ENCODE measurements at regions not wholly inside any gene's neighbourhood (a gene's known extent, or its start where the extent isn't known, plus 50 kb on each side); places are given as distances from the start of the nearest gene placed in this dataset.

DNA sequence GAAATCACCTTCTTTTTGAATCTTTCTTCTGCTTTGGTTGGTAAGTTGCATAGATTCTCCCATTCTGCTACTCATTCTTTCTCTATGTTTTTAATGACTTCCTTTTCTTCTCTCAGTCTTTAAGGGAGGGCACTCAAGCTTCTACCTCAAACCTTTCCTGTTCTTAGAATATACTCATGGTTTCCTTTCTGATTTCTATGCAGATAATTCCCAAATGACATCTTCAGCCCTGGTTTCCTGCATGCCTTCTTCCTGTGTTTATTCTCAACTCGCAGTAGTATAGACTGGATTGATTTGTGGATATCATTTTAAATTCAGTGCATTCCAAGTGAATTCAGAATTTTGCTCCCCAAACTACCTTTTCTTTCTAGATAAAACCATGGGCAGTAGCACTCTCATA, 803.6 kb downstream of the METTL15 start:
- DNase-seq (no peak), ATAC-seq (ENCODE audit: insufficient read depth, low read depth) (no peak)
- no peaks in the 10 kb centered on the region for H3K9me3 ChIP-seq (ENCODE audit: insufficient read depth, low read length, severe bottlenecking)
- TF ChIP-seq EZH2 (IDR thresholded peaks at IDR 0.05; ENCODE audit: borderline replicate concordance, low read depth, low read length, severe bottlenecking), result no peak
- TF ChIP-seq, protein P1, sequence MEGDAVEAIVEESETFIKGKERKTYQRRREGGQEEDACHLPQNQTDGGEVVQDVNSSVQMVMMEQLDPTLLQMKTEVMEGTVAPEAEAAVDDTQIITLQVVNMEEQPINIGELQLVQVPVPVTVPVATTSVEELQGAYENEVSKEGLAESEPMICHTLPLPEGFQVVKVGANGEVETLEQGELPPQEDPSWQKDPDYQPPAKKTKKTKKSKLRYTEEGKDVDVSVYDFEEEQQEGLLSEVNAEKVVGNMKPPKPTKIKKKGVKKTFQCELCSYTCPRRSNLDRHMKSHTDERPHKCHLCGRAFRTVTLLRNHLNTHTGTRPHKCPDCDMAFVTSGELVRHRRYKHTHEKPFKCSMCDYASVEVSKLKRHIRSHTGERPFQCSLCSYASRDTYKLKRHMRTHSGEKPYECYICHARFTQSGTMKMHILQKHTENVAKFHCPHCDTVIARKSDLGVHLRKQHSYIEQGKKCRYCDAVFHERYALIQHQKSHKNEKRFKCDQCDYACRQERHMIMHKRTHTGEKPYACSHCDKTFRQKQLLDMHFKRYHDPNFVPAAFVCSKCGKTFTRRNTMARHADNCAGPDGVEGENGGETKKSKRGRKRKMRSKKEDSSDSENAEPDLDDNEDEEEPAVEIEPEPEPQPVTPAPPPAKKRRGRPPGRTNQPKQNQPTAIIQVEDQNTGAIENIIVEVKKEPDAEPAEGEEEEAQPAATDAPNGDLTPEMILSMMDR (IDR thresholded peaks at IDR 0.05; ENCODE audit: borderline replicate concordance, extremely low read depth, low read length, poor library complexity, severe bottlenecking), result no peak
- no peaks in the 10 kb centered on the region for H3K79me2 ChIP-seq (ENCODE audit: insufficient read depth, low read length)
- H3K4me3 ChIP-seq (ENCODE audit: low read depth in 1 of 2, low read length in 2 of 2), result no peak overlapping the region
- H3K4me1 ChIP-seq (ENCODE audit: insufficient read depth, low read length), result no peaks in the 10 kb centered on the region
- no peaks in the 10 kb centered on the region for H3K27me3 ChIP-seq (ENCODE audit: insufficient read depth, low read length, poor library complexity)
- no peak overlapping the region for H3K27ac ChIP-seq (ENCODE audit: low read length)
- H2AFZ ChIP-seq (ENCODE audit: low read depth, low read length), result no peak overlapping the region
- H3K36me3 ChIP-seq (ENCODE audit: insufficient read depth, low read length), result no peaks in the 10 kb centered on the region
- no peak overlapping the region for H3K4me2 ChIP-seq (ENCODE audit: insufficient read depth, low read length)
- H4K20me1 ChIP-seq (ENCODE audit: insufficient read depth, low read length), result no peaks in the 10 kb centered on the region
- H3K9ac ChIP-seq (ENCODE audit: low read depth, low read length), result no peak overlapping the region

DNA sequence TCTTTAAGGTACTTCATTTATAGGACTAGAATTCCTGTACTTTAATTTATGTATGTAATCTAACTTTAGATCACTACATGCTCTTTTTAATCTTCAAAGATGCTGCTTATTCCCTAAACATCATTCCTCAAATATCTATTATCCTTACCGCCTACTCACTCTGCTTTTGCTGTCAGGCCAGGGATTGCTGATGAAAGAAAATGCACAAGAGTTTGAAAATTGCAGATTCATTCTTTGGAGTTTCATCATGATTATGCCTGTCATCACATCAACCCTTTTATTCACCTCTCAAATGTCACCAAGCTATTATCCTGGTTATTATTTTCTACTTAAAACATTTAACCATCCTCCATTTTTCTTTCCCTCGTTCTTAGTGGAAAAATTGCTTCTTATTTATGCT, 802.7 kb downstream of the METTL15 start:
- Histone ChIP-seq H3K27me3 (ENCODE audit: insufficient read depth, low read length, poor library complexity) (no peaks in the 10 kb centered on the region), H4K20me1 (ENCODE audit: insufficient read depth, low read length) (no peaks in the 10 kb centered on the region), H3K36me3 (ENCODE audit: insufficient read depth, low read length) (no peaks in the 10 kb centered on the region), H3K4me2 (ENCODE audit: insufficient read depth, low read length) (no peak overlapping the region), H3K9ac (ENCODE audit: low read depth, low read length) (no peak overlapping the region), H3K79me2 (ENCODE audit: insufficient read depth, low read length) (no peaks in the 10 kb centered on the region), H2AFZ (ENCODE audit: low read depth, low read length) (no peak overlapping the region), H3K9me3 (ENCODE audit: insufficient read depth, low read length, severe bottlenecking) (no peaks in the 10 kb centered on the region), H3K27ac (ENCODE audit: low read length) (no peak overlapping the region), H3K4me3 (ENCODE audit: low read depth in 1 of 2, low read length in 2 of 2) (no peak overlapping the region), H3K4me1 (ENCODE audit: insufficient read depth, low read length) (no peaks in the 10 kb centered on the region)
- ATAC-seq (ENCODE audit: insufficient read depth, low read depth) (no peak), DNase-seq (no peak)
- TF ChIP-seq, protein P1 (IDR thresholded peaks at IDR 0.05; ENCODE audit: borderline replicate concordance, extremely low read depth, low read length, poor library complexity, severe bottlenecking), result no peak
- TF ChIP-seq EZH2 (IDR thresholded peaks at IDR 0.05; ENCODE audit: borderline replicate concordance, low read depth, low read length, severe bottlenecking), result no peak

DNA sequence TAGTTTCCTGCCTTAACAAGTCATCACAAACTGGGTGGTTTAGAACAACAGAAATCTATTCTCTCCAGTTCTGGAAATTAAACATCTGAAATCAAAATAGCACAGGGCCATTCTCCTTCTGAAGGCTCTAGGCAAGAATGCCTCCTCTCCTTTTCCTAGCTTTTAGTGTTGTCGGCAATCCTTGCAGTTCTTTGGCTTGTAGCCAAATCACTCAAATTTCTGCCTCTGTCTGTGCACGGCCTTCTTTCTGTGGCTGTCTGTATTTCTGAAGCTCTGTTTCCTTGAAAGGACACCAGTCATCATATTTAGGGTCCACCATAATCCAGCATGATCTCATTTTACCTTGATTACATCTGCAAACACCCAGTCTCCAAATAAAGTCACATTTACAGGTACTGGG, 795.5 kb downstream of the METTL15 start:
- Histone ChIP-seq H3K36me3 (ENCODE audit: insufficient read depth, low read length) (no peaks in the 10 kb centered on the region), H3K79me2 (ENCODE audit: insufficient read depth, low read length) (no peaks in the 10 kb centered on the region), H3K27ac (ENCODE audit: low read length) (no peak overlapping the region), H3K4me3 (ENCODE audit: low read depth in 1 of 2, low read length in 2 of 2) (no peak overlapping the region), H3K27me3 (ENCODE audit: insufficient read depth, low read length, poor library complexity) (no peaks in the 10 kb centered on the region), H3K9ac (ENCODE audit: low read depth, low read length) (no peak overlapping the region), H3K9me3 (ENCODE audit: insufficient read depth, low read length, severe bottlenecking) (no peaks in the 10 kb centered on the region), H3K4me1 (ENCODE audit: insufficient read depth, low read length) (no peaks in the 10 kb centered on the region), H4K20me1 (ENCODE audit: insufficient read depth, low read length) (no peaks in the 10 kb centered on the region), H2AFZ (ENCODE audit: low read depth, low read length) (no peak overlapping the region), H3K4me2 (ENCODE audit: insufficient read depth, low read length) (no peak overlapping the region)
- ATAC-seq (ENCODE audit: insufficient read depth, low read depth) (no peak), DNase-seq (no peak)
- TF ChIP-seq, protein P1 (IDR thresholded peaks at IDR 0.05; ENCODE audit: borderline replicate concordance, extremely low read depth, low read length, poor library complexity, severe bottlenecking), result no peak
- TF ChIP-seq EZH2 (IDR thresholded peaks at IDR 0.05; ENCODE audit: borderline replicate concordance, low read depth, low read length, severe bottlenecking), result no peak

DNA sequence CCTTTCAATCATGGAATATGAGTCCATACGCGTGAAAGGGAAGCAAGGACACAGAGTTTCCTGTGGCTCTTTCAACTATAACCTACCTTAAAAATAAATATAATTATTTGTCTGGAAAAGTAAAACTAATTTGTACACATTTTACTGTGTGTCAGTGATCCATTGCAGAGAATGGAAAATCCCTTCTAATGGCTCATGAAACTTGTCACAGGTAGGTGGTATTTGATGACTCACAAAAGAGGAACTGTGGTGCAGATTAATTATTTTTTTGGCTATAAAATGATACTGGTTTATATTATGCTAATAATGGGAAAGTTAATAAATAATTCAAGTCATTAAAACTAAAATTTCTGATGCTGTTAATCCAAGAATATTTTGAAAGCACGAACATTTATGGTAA, 792.2 kb downstream of the METTL15 start:
- H2AFZ ChIP-seq (ENCODE audit: low read depth, low read length), result no peak overlapping the region
- DNase-seq (no peak), ATAC-seq (ENCODE audit: insufficient read depth, low read depth) (no peak)
- no peaks in the 10 kb centered on the region for H3K36me3 ChIP-seq (ENCODE audit: insufficient read depth, low read length)
- H3K4me3 ChIP-seq (ENCODE audit: low read depth in 1 of 2, low read length in 2 of 2), result no peak overlapping the region
- no peaks in the 10 kb centered on the region for H3K27me3 ChIP-seq (ENCODE audit: insufficient read depth, low read length, poor library complexity)
- H3K4me1 ChIP-seq (ENCODE audit: insufficient read depth, low read length), result no peaks in the 10 kb centered on the region
- H3K27ac ChIP-seq (ENCODE audit: low read length), result no peak overlapping the region
- no peaks in the 10 kb centered on the region for H3K79me2 ChIP-seq (ENCODE audit: insufficient read depth, low read length)
- H3K9me3 ChIP-seq (ENCODE audit: insufficient read depth, low read length, severe bottlenecking), result no peaks in the 10 kb centered on the region
- no peaks in the 10 kb centered on the region for H4K20me1 ChIP-seq (ENCODE audit: insufficient read depth, low read length)
- TF ChIP-seq, protein P1 (IDR thresholded peaks at IDR 0.05; ENCODE audit: borderline replicate concordance, extremely low read depth, low read length, poor library complexity, severe bottlenecking), result no peak
- TF ChIP-seq EZH2 (IDR thresholded peaks at IDR 0.05; ENCODE audit: borderline replicate concordance, low read depth, low read length, severe bottlenecking), result no peak
- no peak overlapping the region for H3K9ac ChIP-seq (ENCODE audit: low read depth, low read length)
- H3K4me2 ChIP-seq (ENCODE audit: insufficient read depth, low read length), result no peak overlapping the region

Data from DND-41 (cell line).